Esophagus squamous epithelium (tissue), 4 donors: ENCODE measurements at regions not wholly inside any gene's neighbourhood (a gene's known extent, or its start where the extent isn't known, plus 50 kb on each side); places are given as distances from the start of the nearest gene placed in this dataset.

Experiments used
- POLR2A ChIP-seq, 4 donors: fragments of 450-650 bp; IDR thresholded peaks; one replicate each; pipeline ENCODE4 v1.6.1; 2017; ENCODE audit warnings: antibody characterized with exemption in 4 of 4, mild to moderate bottlenecking in 4 of 4, moderate library complexity in 3 of 4
- TF ChIP-seq, protein P1 (sequence below), 6 experiments: fragments of 450-650 bp in 4 of 6; fragments of 200-600 bp in 2 of 6; sonication (generic) in 2 of 6; IDR thresholded peaks; one replicate each; pipeline ENCODE4 v1.5.1; 2016 to 2019; ENCODE audit warnings: antibody characterized with exemption in 6 of 6, mild to moderate bottlenecking in 4 of 6, moderate library complexity in 4 of 6

- TF ChIP-seq, protein P1, sequence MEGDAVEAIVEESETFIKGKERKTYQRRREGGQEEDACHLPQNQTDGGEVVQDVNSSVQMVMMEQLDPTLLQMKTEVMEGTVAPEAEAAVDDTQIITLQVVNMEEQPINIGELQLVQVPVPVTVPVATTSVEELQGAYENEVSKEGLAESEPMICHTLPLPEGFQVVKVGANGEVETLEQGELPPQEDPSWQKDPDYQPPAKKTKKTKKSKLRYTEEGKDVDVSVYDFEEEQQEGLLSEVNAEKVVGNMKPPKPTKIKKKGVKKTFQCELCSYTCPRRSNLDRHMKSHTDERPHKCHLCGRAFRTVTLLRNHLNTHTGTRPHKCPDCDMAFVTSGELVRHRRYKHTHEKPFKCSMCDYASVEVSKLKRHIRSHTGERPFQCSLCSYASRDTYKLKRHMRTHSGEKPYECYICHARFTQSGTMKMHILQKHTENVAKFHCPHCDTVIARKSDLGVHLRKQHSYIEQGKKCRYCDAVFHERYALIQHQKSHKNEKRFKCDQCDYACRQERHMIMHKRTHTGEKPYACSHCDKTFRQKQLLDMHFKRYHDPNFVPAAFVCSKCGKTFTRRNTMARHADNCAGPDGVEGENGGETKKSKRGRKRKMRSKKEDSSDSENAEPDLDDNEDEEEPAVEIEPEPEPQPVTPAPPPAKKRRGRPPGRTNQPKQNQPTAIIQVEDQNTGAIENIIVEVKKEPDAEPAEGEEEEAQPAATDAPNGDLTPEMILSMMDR (IDR thresholded peaks at IDR 0.05): no peak
- TF ChIP-seq POLR2A (IDR thresholded peaks at IDR 0.05): no peak
Measured at GRCh38 chr22:25465949-25466348, 98.5 kb upstream of the GRK3 start.
